Lung (tissue), 11 donors: ENCODE measurements at regions not wholly inside any gene's neighbourhood (a gene's known extent, or its start where the extent isn't known, plus 50 kb on each side); places are given as distances from the start of the nearest gene placed in this dataset.

Experiments
- ATAC-seq: fragments of 200-7000 bp; cut with Tn5 transposase; one replicate; pipeline ENCODE4 v1.9.1; 2020; ENCODE audit warnings: moderate number of reproducible peaks; ENCODE audit not compliant: insufficient read depth, low FRiP score
- DNase-seq, 3 donors: peaks; one replicate each; pipeline ENCODE4 v3.0.0-alpha.2; 2013 to 2017
- H3K27ac ChIP-seq, 2 donors: one replicate each; pipeline ENCODE4 v1.5.1; 2013; ENCODE audit warnings: mild to moderate bottlenecking in 2 of 2, moderate library complexity in 2 of 2, control low read depth in 1 of 2, inconsistent platforms in 1 of 2, low read depth in 1 of 2, low read length in 1 of 2
- H3K27me3 ChIP-seq, 3 donors: one replicate each; pipeline ENCODE4 v1.5.1; 2013; ENCODE audit warnings: low read length in 2 of 3; ENCODE audit not compliant: control insufficient read depth in 3 of 3, insufficient read depth in 3 of 3
- H3K36me3 ChIP-seq, 4 donors: one replicate each; pipeline ENCODE4 v1.5.1; 2013; ENCODE audit warnings: low read length in 4 of 4, mild to moderate bottlenecking in 1 of 4, moderate library complexity in 1 of 4; ENCODE audit not compliant: control insufficient read depth in 4 of 4, insufficient read depth in 4 of 4
- H3K4me1 ChIP-seq, 5 donors: one replicate each; pipeline ENCODE4 v1.5.1; 2013; ENCODE audit warnings: low read length in 5 of 5, mild to moderate bottlenecking in 2 of 5, moderate library complexity in 1 of 5; ENCODE audit not compliant: control insufficient read depth in 5 of 5, insufficient read depth in 5 of 5
- H3K4me3 ChIP-seq: one replicate; pipeline ENCODE4 v1.5.1; 2013; ENCODE audit warnings: mild to moderate bottlenecking, control low read depth, moderate library complexity
- H3K9ac ChIP-seq, 2 donors: one replicate each; pipeline ENCODE4 v1.5.1; 2013; ENCODE audit warnings: low read length in 2 of 2, control low read depth in 1 of 2; ENCODE audit not compliant: insufficient read depth in 1 of 2
- H3K9me3 ChIP-seq, 4 donors: one replicate each; pipeline ENCODE4 v1.5.1; 2013; ENCODE audit warnings: low read length in 3 of 4, mild to moderate bottlenecking in 1 of 4, moderate library complexity in 1 of 4; ENCODE audit not compliant: control insufficient read depth in 4 of 4, insufficient read depth in 3 of 4
- CTCF ChIP-seq: IDR thresholded peaks from 2 replicates; pipeline ENCODE4 v1.5.1; 2012; ENCODE audit warnings: mild to moderate bottlenecking; ENCODE audit errors: control extremely low read depth, extremely low read depth
- WGBS, 2 donors: extraction: QIAGEN DNeasy Blood & Tissue Kit; methylation state at CpG; one replicate each; pipeline ENCODE4 v1.1.7; 2013; 5-methylcytosine and 5-hydroxymethylcytosine counted together
- donor health status: control.
- donor health status: control.
- donor health status: Bipolar disorder and iron deficiency.
- donor health status: healthy.
- donor health status: DM: yes; HTN: yes; CAD: no.

GRCh38 chr11:109845437-109845836 lies 247.8 kb upstream of the ZC3H12C start:
- 47 to 81% methylated on average over 1 of the region's 1 CpG for WGBS, 2 donors
- Histone ChIP-seq H3K27ac (no peak overlapping the region), H3K9me3 (no peaks in the 10 kb centered on the region), H3K27me3 (no peaks in the 10 kb centered on the region), H3K36me3 (no peaks in the 10 kb centered on the region), H3K4me3 (no peak overlapping the region), H3K9ac (no peak overlapping the region), H3K4me1 (no peaks in the 10 kb centered on the region)
- DNase-seq = peak; percentile 6 to 16 (median 9)
- ATAC-seq = no peak
- no peak for TF ChIP-seq CTCF

- H3K27me3 ChIP-seq = no peaks in the 10 kb centered on the region
- DNase-seq (no peak), ATAC-seq (no peak)
- no peak overlapping the region for H3K27ac ChIP-seq
- H3K36me3 ChIP-seq = no peaks in the 10 kb centered on the region
- H3K9me3 ChIP-seq = no peaks in the 10 kb centered on the region
- no peak overlapping the region for H3K9ac ChIP-seq
- no peak for TF ChIP-seq CTCF
- H3K4me3 ChIP-seq = no peak overlapping the region
- no peaks in the 10 kb centered on the region for H3K4me1 ChIP-seq
- 67 to 75% methylated on average over 1 of the region's 1 CpG for WGBS, 2 donors
These were observed 245.6 kb upstream of the ZC3H12C start for GRCh38 chr11:109847621-109848020.

- DNase-seq = no peak
- H3K36me3 ChIP-seq = no peaks in the 10 kb centered on the region
- H3K4me1 ChIP-seq = no peaks in the 10 kb centered on the region
- no peak for ATAC-seq
- no peaks in the 10 kb centered on the region for H3K9me3 ChIP-seq
- no peak for TF ChIP-seq CTCF
- H3K27me3 ChIP-seq = no peaks in the 10 kb centered on the region
- H3K27ac ChIP-seq = no peak overlapping the region
- H3K9ac ChIP-seq = no peak overlapping the region
- no peak overlapping the region for H3K4me3 ChIP-seq
- WGBS, 2 donors = 90 to 94% methylated on average over 3 of the region's 3 CpGs
These were observed 244.1 kb upstream of the ZC3H12C start for GRCh38 chr11:109849051-109849450.

GRCh38 chr11:109849946-109850345 lies 243.2 kb upstream of the ZC3H12C start:
- Histone ChIP-seq H3K4me1 (no peaks in the 10 kb centered on the region), H3K27ac (no peak overlapping the region), H3K36me3 (no peaks in the 10 kb centered on the region), H3K9ac (no peak overlapping the region), H3K4me3 (no peak overlapping the region), H3K27me3 (no peaks in the 10 kb centered on the region), H3K9me3 (no peaks in the 10 kb centered on the region)
- DNase-seq (no peak), ATAC-seq (no peak)
- 88 to 90% methylated on average over 5 of the region's 5 CpGs for WGBS, 2 donors
- no peak for TF ChIP-seq CTCF
